Liver (tissue), 8 donors: ENCODE measurements at regions not wholly inside any gene's neighbourhood (a gene's known extent, or its start where the extent isn't known, plus 50 kb on each side); places are given as distances from the start of the nearest gene placed in this dataset.

Source experiments
- DNase-seq: peaks from one replicate; pipeline ENCODE4 v3.0.0-alpha.2; 2017; ENCODE audit warnings: low spot score
- H3K27ac ChIP-seq, 2 donors: one replicate each; pipeline ENCODE4 v1.7.0; 2013; ENCODE audit warnings: inconsistent platforms in 2 of 2, low read length in 2 of 2, control low read depth in 1 of 2, low read depth in 1 of 2, mild to moderate bottlenecking in 1 of 2
- H3K27me3 ChIP-seq, 4 donors: one replicate each; pipeline versions ENCODE4 v1.6.1 to v1.7.0; 2013; ENCODE audit warnings: low read length in 3 of 4, inconsistent platforms in 1 of 4, mild to moderate bottlenecking in 1 of 4, moderate library complexity in 1 of 4; ENCODE audit not compliant: control insufficient read depth in 4 of 4, insufficient read depth in 4 of 4
- H3K36me3 ChIP-seq, 4 donors: one replicate each; pipeline versions ENCODE4 v1.6.1 to v1.7.0; 2013; ENCODE audit warnings: low read length in 3 of 4, mild to moderate bottlenecking in 3 of 4, low read depth in 1 of 4, moderate library complexity in 1 of 4; ENCODE audit not compliant: control insufficient read depth in 4 of 4, insufficient read depth in 3 of 4
- H3K4me1 ChIP-seq, 4 donors: one replicate each; pipeline versions ENCODE4 v1.6.1 to v1.7.0; 2013; ENCODE audit warnings: low read length in 3 of 4, mild to moderate bottlenecking in 3 of 4, moderate library complexity in 1 of 4; ENCODE audit not compliant: control insufficient read depth in 4 of 4, insufficient read depth in 4 of 4
- H3K4me3 ChIP-seq, 3 donors: one replicate each; pipeline versions ENCODE4 v1.6.1 to v1.7.0; 2013; ENCODE audit warnings: low read length in 3 of 3, control low read depth in 1 of 3, low read depth in 1 of 3, mild to moderate bottlenecking in 1 of 3
- H3K9ac ChIP-seq, 2 donors: one replicate each; pipeline ENCODE4 v1.7.0; 2013; ENCODE audit warnings: low read length in 2 of 2, mild to moderate bottlenecking in 2 of 2, moderate library complexity in 2 of 2, control low read depth in 1 of 2, low read depth in 1 of 2
- H3K9me3 ChIP-seq, 4 donors: one replicate each; pipeline versions ENCODE4 v1.6.1 to v1.7.0; 2013; ENCODE audit warnings: low read length in 3 of 4; ENCODE audit not compliant: control insufficient read depth in 4 of 4
- EGR1 ChIP-seq, 2 donors: IDR thresholded peaks; 2 replicates each; pipeline ENCODE4 v1.6.1; 2016 to 2018; ENCODE audit warnings: antibody characterized with exemption in 2 of 2, low read depth in 2 of 2
- FOXA2 ChIP-seq: IDR thresholded peaks from 2 replicates; pipeline ENCODE4 v1.6.1; 2016; ENCODE audit warnings: antibody characterized with exemption
- HNF4A ChIP-seq, 2 donors: conservative IDR thresholded peaks; 2 replicates each; pipeline ENCODE4 v1.6.1; 2016; ENCODE audit warnings: antibody characterized with exemption in 2 of 2, mild to moderate bottlenecking in 2 of 2
- HNF4G ChIP-seq: IDR thresholded peaks from 2 replicates; pipeline ENCODE4 v1.6.1; 2016; ENCODE audit warnings: antibody characterized with exemption
- JUND ChIP-seq, 2 donors: IDR thresholded peaks; 2 replicates each; pipeline ENCODE4 v1.6.1; 2016; ENCODE audit warnings: antibody characterized with exemption in 2 of 2
- NR2F2 ChIP-seq: IDR thresholded peaks from 2 replicates; pipeline ENCODE4 v1.6.1; 2016; ENCODE audit warnings: antibody characterized with exemption
- RXRA ChIP-seq, 2 donors: IDR thresholded peaks; 2 replicates each; pipeline ENCODE4 v1.6.1; 2017 to 2018; ENCODE audit warnings: antibody characterized with exemption in 2 of 2, mild to moderate bottlenecking in 1 of 2
- SP1 ChIP-seq: IDR thresholded peaks from 2 replicates; pipeline ENCODE4 v1.6.1; 2018; ENCODE audit warnings: antibody characterized with exemption, mild to moderate bottlenecking
- TAF1 ChIP-seq: conservative IDR thresholded peaks from 2 replicates; pipeline ENCODE4 v1.6.1; 2016; ENCODE audit warnings: antibody characterized with exemption, mild to moderate bottlenecking
- YY1 ChIP-seq: IDR thresholded peaks from 2 replicates; pipeline ENCODE4 v1.6.1; 2016; ENCODE audit warnings: antibody characterized with exemption, mild to moderate bottlenecking
- WGBS: extraction: QIAGEN DNeasy Blood & Tissue Kit; methylation state at CpG from one replicate; pipeline ENCODE4 v1.1.7; 2013; 5-methylcytosine and 5-hydroxymethylcytosine counted together
- TF ChIP-seq, protein P1 (sequence below): IDR thresholded peaks from 2 replicates; pipeline ENCODE4 v1.6.1; 2016; ENCODE audit warnings: antibody characterized with exemption, mild to moderate bottlenecking
- TF ChIP-seq, protein P2 (sequence below): IDR thresholded peaks from 2 replicates; pipeline ENCODE4 v1.6.1; 2016; ENCODE audit warnings: antibody characterized with exemption
- TF ChIP-seq, protein P3 (sequence below): fragments of 150-350 bp; IDR thresholded peaks from 2 replicates; pipeline ENCODE4 v1.5.1; 2017; ENCODE audit warnings: improper control_type of control experiment, low read depth, low read length; ENCODE audit not compliant: missing input control
- TF ChIP-seq, protein P4 (sequence below): IDR thresholded peaks from 2 replicates; pipeline ENCODE4 v1.6.1; 2016; ENCODE audit warnings: antibody characterized with exemption
- TF ChIP-seq, protein P5 (sequence below): IDR thresholded peaks from 2 replicates; pipeline ENCODE4 v1.6.1; 2016; ENCODE audit warnings: antibody characterized with exemption
- donor health status: healthy.
- donor health status: healthy.
- donor health status: healthy.
- donor health status: healthy.
- donor health status: healthy.

DNA sequence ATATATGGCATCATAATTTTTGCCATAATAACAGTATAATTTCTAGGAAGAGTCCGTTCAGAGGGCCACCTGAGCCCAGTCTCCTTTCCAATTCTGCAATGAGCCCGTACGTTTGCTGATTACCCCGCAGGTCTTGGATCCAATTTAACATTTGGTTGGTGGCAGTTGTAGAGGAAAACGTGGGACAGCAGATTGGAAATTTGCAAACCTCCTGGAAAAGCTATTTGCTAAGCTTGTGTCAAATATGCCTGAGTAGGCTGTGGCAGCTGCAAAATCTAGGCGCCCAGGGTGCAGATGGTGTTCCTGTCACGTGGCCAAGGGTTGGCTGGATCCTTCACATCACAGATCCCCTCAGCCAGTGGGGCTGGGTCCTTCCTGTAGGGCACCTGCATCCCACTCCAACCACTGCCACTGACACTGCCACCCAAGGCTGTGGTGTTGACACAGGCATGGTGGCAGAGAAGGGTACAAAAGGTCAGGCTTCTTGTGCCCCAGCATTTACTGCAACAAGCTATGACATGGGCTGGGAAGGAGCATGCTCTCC, 174.8 kb upstream of the SYT6 start:
- no peak for TF ChIP-seq EGR1 (IDR thresholded peaks at IDR 0.05; ENCODE audit: low read depth in 2 of 2)
- TF ChIP-seq TAF1, result no peak
- TF ChIP-seq, protein P1, sequence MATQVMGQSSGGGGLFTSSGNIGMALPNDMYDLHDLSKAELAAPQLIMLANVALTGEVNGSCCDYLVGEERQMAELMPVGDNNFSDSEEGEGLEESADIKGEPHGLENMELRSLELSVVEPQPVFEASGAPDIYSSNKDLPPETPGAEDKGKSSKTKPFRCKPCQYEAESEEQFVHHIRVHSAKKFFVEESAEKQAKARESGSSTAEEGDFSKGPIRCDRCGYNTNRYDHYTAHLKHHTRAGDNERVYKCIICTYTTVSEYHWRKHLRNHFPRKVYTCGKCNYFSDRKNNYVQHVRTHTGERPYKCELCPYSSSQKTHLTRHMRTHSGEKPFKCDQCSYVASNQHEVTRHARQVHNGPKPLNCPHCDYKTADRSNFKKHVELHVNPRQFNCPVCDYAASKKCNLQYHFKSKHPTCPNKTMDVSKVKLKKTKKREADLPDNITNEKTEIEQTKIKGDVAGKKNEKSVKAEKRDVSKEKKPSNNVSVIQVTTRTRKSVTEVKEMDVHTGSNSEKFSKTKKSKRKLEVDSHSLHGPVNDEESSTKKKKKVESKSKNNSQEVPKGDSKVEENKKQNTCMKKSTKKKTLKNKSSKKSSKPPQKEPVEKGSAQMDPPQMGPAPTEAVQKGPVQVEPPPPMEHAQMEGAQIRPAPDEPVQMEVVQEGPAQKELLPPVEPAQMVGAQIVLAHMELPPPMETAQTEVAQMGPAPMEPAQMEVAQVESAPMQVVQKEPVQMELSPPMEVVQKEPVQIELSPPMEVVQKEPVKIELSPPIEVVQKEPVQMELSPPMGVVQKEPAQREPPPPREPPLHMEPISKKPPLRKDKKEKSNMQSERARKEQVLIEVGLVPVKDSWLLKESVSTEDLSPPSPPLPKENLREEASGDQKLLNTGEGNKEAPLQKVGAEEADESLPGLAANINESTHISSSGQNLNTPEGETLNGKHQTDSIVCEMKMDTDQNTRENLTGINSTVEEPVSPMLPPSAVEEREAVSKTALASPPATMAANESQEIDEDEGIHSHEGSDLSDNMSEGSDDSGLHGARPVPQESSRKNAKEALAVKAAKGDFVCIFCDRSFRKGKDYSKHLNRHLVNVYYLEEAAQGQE, result no peak
- TF ChIP-seq YY1, result no peak
- TF ChIP-seq, protein P2, sequence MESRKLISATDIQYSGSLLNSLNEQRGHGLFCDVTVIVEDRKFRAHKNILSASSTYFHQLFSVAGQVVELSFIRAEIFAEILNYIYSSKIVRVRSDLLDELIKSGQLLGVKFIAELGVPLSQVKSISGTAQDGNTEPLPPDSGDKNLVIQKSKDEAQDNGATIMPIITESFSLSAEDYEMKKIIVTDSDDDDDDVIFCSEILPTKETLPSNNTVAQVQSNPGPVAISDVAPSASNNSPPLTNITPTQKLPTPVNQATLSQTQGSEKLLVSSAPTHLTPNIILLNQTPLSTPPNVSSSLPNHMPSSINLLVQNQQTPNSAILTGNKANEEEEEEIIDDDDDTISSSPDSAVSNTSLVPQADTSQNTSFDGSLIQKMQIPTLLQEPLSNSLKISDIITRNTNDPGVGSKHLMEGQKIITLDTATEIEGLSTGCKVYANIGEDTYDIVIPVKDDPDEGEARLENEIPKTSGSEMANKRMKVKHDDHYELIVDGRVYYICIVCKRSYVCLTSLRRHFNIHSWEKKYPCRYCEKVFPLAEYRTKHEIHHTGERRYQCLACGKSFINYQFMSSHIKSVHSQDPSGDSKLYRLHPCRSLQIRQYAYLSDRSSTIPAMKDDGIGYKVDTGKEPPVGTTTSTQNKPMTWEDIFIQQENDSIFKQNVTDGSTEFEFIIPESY, result no peak
- TF ChIP-seq FOXA2, result no peak
- DNase-seq, result no peak
- Histone ChIP-seq H3K27ac (no peak overlapping the region), H3K9ac (no peak overlapping the region), H3K27me3 (no peaks in the 10 kb centered on the region), H3K4me3 (no peak overlapping the region), H3K36me3 (no peaks in the 10 kb centered on the region), H3K9me3 (peaks cover 0 to 1% (median 0%) of the 10 kb centered on the region in 4 donors), H3K4me1 (no peaks in the 10 kb centered on the region)
- WGBS, result 83% methylated on average over 7 of the region's 7 CpGs

DNA sequence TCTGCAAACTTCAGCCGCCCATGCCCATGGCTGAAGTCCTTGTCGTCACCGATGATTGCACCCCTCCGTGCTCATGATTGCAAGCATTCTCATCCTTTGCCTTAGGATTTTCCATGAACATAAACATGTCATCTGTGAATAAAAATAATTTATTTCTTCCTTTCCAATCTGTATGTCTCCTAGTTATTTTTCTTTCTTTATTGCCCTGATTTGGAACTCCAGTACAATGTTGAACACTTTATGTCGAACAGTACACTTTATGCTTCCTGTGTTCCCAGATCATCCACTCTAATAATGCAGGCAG, 170.9 kb upstream of the SYT6 start:
- no peak for TF ChIP-seq NR2F2
- TF ChIP-seq HNF4G, result no peak
- TF ChIP-seq FOXA2, result no peak
- TF ChIP-seq JUND (IDR thresholded peaks at IDR 0.05), result no peak
- no peak for TF ChIP-seq HNF4A (conservative IDR thresholded peaks at IDR 0.05)
- TF ChIP-seq, protein P3, sequence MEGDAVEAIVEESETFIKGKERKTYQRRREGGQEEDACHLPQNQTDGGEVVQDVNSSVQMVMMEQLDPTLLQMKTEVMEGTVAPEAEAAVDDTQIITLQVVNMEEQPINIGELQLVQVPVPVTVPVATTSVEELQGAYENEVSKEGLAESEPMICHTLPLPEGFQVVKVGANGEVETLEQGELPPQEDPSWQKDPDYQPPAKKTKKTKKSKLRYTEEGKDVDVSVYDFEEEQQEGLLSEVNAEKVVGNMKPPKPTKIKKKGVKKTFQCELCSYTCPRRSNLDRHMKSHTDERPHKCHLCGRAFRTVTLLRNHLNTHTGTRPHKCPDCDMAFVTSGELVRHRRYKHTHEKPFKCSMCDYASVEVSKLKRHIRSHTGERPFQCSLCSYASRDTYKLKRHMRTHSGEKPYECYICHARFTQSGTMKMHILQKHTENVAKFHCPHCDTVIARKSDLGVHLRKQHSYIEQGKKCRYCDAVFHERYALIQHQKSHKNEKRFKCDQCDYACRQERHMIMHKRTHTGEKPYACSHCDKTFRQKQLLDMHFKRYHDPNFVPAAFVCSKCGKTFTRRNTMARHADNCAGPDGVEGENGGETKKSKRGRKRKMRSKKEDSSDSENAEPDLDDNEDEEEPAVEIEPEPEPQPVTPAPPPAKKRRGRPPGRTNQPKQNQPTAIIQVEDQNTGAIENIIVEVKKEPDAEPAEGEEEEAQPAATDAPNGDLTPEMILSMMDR, result no peak
- TF ChIP-seq YY1, result no peak
- TF ChIP-seq, protein P4, sequence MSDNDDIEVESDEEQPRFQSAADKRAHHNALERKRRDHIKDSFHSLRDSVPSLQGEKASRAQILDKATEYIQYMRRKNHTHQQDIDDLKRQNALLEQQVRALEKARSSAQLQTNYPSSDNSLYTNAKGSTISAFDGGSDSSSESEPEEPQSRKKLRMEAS, result no peak
- TF ChIP-seq RXRA (IDR thresholded peaks at IDR 0.05), result no peak
- TF ChIP-seq EGR1 (IDR thresholded peaks at IDR 0.05; ENCODE audit: low read depth in 2 of 2), result no peak
- no peak for TF ChIP-seq TAF1
- TF ChIP-seq, protein P5, sequence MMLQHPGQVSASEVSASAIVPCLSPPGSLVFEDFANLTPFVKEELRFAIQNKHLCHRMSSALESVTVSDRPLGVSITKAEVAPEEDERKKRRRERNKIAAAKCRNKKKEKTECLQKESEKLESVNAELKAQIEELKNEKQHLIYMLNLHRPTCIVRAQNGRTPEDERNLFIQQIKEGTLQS, result no peak
- no peak for TF ChIP-seq SP1
- H3K4me1 ChIP-seq, result no peaks in the 10 kb centered on the region
- no peaks in the 10 kb centered on the region for H3K36me3 ChIP-seq
- peaks cover 0 to 1% (median 0%) of the 10 kb centered on the region in 4 donors for H3K9me3 ChIP-seq
- H3K27ac ChIP-seq, result no peak overlapping the region
- no peak for DNase-seq
- WGBS, result 87% methylated on average over 5 of the region's 5 CpGs
- H3K9ac ChIP-seq, result no peak overlapping the region
- H3K27me3 ChIP-seq, result peaks cover 0 to 2% (median 0%) of the 10 kb centered on the region in 4 donors
- H3K4me3 ChIP-seq, result no peak overlapping the region
